HG03432 (cell line): ENCODE measurements at regions not wholly inside any gene's neighbourhood (a gene's known extent, or its start where the extent isn't known, plus 50 kb on each side); places are given as distances from the start of the nearest gene placed in this dataset.

Source experiments
- ATAC-seq: cut with Tn5 transposase; IDR thresholded peaks from one replicate; pipeline ENCODE4 v1.9.1; 2021; ENCODE audit warnings: mild to moderate bottlenecking, moderate library complexity; ENCODE audit not compliant: unreplicated experiment

GRCh38 chr9:129390541-129390940, 212.5 kb upstream of the IER5L start:
- no peak for ATAC-seq

GRCh38 chr9:129387822-129388221, 209.8 kb upstream of the IER5L start:
- no peak for ATAC-seq

GRCh38 chr9:129386812-129387177, 208.7 kb upstream of the IER5L start:
- ATAC-seq, result no peak

GRCh38 chr9:129385211-129385934, 207.3 kb upstream of the IER5L start:
- no peak for ATAC-seq

DNA sequence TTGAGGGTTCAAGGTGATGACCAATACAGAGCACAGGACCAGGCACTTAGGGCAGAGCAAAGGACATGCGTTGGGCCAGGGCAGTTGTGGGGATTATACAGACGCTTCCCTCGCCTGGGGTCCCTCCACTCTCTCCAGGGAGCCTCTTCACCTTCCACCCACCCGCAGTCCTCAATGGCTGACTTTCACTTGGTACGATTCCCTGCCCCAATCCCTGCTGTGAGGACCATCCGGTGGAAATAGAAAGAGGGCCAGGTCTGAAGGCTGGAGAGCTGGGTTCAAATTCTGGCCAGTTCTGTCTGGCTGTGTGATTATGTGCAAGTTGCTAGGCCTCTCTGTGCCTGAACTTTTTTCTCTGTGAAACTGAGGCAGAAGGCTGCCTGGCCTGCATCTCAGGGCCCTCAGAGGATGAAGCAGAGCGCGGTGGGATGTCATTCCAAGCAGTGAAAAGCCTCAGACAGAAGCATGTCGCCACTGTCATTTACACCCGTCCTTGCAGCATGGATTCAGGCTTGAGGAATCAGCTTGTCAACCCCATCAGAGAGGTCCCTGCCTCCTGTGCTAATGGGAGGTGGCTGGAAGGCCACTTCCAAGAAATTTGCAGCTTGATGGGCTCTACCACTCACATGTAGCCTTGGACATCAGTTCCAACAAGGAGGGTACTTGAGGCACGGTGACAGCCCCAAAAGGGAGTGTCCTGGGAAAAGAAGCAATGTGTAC, 206.6 kb upstream of the IER5L start:
- ATAC-seq, result no peak

- peak; percentile 80 for ATAC-seq
Measured at GRCh38 chr9:129383561-129384490, 205.8 kb upstream of the IER5L start.

DNA sequence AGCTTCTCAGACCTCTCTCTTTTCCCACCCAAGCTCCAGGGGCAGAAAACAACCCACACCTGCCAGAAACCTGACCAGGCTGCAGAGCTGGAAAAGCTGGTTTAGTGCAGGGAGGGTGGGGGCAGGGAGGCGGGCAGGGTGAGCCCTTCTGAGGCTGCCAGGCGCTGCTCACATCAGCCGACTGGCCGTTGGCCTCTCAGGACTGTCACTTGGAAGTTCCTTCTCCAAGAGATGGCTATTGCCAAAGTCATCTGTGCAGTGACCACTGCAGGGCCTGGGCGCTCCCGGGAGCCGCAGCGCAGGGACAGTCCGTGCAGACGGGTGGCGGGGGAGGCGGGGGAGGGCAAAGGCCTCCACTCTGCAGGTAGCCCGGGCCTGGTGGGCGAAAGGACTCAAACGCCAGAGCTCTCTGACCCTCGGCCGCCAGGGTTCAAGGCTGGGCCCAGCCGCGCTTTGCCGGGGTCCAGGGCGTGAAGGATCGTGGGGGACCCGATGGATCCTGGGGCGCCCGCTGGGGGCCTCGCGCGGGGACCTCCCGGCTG, 205.0 kb upstream of the IER5L start:
- no peak for ATAC-seq

DNA sequence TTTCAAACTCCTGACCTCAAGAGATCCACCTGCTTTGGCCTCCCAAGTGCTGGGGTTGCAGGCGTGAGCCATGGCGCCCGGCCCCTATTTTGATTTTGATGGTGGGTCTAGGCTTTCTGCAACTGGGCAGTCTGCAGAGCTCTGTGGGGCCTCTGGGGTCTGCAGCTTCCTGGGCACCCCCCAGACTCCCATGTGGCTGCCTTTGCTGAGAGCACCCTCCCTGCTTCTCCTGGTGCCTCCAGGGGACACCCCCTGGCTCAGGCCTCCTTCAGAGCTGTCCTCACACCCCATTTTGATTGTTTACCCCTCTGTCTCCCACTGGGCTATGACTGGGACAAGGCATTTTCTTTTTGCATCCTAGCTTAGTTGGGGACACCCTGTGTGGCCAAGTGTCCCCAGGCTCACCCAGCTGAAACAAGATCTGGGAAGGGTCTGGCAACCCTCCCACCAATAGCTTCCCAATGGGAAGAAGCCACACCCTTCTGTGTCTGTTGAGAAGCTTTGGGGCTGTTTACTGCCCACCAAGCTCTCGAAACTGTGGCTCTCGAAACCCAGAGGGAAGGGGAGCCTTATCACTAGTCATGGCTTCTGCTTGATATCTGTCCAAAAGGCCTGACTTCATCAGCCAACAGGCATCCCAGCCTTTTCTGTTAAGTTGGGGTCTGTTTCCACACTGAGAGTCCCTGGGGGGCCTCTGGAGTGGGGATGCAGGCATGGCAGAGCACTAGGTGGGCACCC, 204.4 kb upstream of the IER5L start:
- ATAC-seq, result no peak

DNA sequence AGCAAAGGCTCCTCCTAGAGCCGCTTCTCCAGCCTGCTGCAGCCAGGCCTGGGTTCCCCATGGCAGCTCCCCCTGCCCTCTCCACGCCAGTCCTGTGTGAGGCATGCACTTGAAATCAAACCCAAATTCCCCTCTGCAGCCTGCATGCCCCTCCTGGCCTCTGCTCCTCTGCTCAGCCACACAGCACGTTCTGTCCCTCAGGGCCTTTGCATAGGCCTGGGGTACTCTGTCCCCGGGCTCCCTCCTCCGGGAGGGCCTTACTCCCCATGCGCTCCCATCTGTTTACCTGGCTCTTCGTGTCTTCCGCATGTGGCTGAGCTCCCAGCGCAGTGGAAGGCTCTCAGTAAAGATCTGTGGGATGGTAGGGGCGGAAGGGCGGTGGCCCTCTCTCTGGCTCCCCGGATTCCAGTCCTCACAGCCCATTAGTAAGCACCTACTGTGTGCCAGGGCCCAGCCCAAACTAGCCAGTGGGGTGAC, 203.5 kb upstream of the IER5L start:
- no peak for ATAC-seq

DNA sequence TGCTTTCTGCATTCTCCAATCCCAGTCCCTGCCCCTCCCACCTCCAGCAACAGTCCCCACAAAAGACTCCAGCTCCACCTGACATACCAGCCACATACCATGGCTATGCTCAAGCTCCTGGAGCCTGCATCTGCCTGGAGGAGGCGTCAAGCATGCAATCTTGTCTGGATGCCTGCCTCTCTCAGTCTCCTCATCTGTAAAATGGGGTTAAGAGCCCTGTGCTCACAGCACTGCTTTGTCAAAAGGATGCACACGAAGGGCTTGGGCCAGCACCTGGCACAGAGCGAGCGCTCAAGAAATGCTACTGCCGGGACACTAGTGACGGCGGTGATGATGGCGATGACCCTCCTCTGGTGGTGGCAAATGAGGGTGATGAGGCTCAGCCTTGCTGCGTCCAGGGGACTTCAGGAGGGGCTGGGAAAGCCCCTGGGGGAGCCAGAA, 202.9 kb upstream of the IER5L start:
- no peak for ATAC-seq

DNA sequence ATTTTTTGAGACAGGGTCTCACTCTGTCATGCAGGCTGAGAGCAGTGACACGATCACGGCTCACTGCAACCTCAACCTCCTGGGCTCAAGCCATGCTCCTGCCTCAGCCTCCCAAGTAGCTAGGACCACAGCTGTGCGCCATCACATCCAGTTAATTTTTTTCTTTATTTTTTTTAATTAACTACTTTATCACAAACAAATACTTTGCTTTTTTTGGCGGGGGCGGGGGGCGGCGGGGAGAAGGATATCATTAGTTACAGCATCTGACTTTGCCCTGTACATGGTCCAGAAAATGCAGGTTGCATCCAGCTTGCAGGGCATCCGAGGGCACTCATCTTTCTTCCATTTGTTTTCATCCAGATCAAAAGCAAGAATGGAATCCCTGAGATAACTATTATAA, 201.8 kb upstream of the IER5L start:
- no peak for ATAC-seq

GRCh38 chr9:129379181-129379836, 201.2 kb upstream of the IER5L start:
- no peak for ATAC-seq

DNA sequence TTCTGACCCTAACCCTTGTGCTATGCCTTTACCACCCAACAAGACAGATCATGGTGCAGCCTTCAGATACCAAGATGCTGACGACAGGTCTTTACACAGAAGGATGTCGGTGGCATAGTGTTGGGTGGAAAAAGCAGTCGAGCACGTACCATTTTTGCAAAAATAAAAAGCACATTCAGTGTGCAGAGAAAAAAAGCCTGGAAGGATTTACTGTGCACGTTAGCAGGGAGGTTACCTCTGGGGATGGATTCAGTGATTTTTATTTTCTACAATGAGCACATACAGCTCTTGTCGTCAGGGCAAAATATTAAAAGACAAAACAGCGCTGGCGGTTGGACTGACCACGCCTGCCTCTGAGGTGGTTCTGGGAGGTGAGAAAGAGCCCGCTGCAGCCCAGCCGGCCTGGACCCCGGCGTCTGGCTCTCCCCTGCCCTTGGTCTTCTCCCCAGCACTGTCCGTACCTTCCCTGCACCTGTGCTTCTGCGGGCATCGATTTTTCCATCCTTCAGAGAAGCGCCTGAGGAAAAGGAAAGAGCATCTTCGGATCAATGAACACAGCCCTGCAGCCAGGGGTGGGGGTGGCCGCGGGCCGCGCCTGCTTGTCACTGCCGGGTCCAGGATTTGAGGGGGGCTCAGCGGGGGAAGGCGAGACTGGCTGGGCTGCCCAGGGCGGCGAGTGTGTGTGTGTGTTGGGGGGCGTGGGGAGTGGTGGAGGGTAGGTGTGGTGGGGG, 200.0 kb upstream of the IER5L start:
- no peak for ATAC-seq

DNA sequence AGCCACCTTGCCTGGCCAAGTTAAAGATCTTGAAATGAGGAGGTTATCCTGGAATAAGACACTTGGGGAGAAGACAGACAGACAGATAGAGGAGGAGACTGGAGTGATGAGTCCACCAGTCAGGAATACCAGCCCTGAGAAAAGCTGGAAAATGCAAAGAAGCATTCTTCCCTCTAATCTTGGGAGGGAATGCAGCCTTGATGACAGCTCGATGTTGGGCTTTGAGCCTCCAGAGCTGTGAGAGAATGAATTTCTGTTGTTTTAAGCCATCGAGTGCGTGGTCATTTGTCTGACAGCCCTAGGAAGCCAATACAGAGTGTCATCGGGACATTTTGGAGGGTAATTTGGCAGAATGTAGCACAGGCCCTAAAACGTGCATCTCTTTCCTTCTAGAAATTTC, 199.1 kb upstream of the IER5L start:
- no peak for ATAC-seq

DNA sequence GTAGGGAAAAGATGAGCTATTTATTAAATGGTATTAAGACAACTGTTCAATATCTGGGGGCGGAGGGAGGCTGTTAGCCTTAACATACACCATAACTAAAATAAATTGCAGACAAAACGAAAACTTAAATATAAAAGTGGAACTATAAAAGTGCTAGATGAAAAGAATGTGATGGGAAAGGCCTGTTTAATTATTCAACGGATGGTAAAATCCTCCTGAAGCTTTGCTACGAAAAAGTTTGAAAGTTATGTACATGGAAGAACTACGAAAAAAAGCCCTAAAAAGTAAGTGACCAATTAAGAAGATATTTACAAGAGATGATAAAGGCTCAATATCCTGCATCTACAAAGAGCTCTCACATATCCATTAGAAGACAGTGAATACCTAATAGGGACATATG, 197.8 kb upstream of the IER5L start:
- ATAC-seq, result no peak

DNA sequence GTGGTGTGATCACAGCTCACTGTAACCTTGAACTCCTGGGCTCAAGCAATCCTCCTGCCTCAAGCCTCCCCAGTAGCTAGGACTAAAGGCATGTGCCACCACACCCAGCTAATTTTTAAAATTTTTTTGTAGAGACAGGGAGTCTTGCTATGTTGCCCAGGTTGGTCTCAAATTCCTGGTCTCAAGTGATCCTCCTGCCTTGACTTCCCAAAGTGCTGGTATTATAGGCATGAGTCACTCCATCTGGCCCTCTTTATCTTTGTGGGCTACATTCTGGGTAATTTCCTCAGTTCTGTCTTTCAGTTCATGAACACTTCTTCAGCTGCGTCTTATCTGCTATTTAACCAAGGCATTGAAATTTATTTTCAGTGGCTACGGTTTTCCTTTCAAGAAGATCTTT, 196.6 kb upstream of the IER5L start:
- no peak for ATAC-seq

- no peak for ATAC-seq
Measured at GRCh38 chr9:129374231-129374630, 196.2 kb upstream of the IER5L start.

- no peak for ATAC-seq
Measured at GRCh38 chr9:129373361-129373760, 195.3 kb upstream of the IER5L start.

DNA sequence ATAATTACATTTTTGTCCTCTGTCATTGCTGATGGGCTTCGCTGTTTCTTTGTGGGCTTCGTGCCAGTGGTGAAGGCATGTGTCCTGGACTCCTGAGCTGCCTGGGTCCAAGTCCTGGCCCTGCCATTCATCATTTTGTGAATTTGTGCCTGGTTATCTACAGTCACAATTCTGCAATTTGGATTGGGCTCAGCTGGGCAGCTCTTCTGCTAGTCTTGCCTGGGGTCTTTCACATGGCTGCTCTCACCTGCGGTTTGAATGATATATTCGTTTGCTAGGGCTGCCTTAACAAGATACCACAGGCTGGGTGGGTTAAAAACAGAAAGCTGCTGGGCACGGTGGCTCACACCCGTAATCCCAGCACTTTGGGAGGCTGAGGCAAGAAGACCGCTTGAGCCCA, 192.7 kb upstream of the IER5L start:
- no peak for ATAC-seq
